NCI-H748 treated with DMSO at 0.1 percent for 48 hours (cell line): ENCODE measurements at regions not wholly inside any gene's neighbourhood (a gene's known extent, or its start where the extent isn't known, plus 50 kb on each side); places are given as distances from the start of the nearest gene placed in this dataset.
"Not testable (repeated sequence)": the region's sequence is repeated elsewhere in the genome, so short reads cannot be mapped to it uniquely, and the experiment has no call there.

Experiments
- DNase-seq: peaks from one replicate; lab custom pipeline; 2025; lab: John Stamatoyannopoulos, UW

DNA sequence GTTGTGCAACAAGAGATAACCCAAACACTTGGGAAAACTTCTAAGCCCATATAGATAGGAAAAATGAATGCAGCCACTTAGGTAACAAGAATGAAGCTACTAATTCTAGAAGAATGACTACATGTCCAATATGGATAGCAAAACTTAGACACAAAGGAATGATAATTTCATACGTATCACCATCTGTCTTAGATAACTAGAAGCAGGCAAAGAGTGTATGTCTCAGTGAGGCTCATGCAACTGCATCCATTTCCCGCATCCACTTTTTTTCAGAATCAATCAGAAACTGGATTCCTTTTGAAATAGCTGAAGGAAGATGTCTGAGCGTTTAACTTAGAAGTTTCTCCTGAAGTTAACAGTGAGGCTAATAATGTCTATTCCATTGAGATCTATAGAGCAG lies 408.7 kb upstream of the PITX2 start:
- no peak for DNase-seq

GRCh38 chr4:111037591-111038360 lies 414.9 kb upstream of the PITX2 start:
- DNase-seq, result no peak

DNA sequence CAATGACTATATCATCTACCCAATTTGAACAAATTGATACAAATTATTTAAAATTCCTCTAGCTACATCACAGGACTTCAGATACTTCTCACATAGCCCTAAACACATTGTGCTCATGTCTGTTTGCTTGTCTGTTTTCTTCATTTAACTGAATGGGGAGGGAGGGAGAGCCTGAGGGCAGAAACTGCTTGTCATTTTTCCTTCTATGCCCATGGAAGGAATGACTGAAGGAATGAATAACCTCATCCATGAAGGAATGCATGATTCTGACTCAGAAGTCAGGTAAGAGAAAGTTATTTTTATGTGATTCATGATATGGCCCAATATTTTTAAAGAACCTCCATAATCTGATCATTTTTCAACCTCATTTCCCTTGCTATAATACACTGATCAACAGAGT lies 418.0 kb upstream of the PITX2 start:
- DNase-seq, result no peak

DNA sequence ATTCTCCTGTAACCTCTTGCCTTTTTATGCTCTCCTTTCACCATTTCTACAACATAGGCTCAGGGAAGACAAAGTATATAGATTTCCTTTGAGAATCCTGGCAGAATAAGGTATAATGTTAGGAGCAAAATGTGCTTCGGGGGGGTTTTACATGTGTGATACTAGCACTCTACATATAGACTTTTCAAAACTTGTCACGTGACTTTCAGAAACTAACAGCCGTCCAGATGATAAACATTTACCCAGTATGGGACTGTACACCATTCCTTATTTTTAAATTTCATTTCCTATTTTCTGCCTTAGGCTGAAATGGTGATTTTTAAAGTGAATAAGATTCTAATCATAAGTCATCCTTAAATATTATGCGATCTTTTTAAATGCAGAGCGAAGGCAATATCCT lies 420.4 kb upstream of the PITX2 start:
- DNase-seq, result no peak

DNA sequence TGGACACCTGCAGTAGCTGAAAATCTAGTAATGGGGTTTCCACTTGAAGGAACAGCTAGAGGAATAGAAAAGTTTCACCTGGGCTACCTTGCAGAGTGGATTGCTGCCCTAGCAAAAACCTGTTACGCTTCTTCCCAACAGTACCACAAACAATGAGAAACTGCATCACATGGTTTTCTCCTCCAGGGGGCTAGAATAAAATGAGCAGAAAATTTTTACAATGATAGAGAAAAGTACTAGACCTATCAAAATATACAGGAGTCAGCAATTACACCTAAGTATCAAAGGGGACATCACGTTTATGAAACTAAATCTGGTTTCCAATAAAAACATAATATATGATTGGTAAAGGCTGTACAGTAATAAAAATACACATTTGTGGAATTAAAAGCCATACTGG lies 423.1 kb upstream of the PITX2 start:
- no peak for DNase-seq

- DNase-seq, result no peak
Observed at GRCh38 chr4:111046811-111047210, 423.9 kb upstream of the PITX2 start.

DNA sequence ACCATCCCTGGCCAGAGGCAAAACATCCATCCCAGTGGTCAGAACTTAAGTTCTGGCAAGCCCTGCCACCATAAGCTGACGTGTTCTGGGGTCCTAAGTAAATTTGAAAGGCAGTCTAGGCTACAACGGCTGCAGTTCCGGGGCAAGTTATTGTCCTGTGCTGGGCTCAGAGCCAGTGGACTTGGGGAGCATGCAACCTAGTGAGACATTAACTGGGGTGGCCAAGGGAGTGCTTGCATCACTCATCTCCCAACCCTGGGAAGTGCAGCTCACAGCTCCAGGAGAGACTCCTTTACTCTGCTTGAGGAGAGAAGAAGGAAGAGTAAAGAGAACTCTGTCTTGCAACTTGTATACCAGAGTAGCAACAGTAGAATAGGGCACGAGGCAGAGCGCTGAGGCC lies 425.4 kb upstream of the PITX2 start:
- no peak for DNase-seq

- DNase-seq, result no peak
Observed at GRCh38 chr4:111064342-111064993, 441.6 kb upstream of the PITX2 start.

DNA sequence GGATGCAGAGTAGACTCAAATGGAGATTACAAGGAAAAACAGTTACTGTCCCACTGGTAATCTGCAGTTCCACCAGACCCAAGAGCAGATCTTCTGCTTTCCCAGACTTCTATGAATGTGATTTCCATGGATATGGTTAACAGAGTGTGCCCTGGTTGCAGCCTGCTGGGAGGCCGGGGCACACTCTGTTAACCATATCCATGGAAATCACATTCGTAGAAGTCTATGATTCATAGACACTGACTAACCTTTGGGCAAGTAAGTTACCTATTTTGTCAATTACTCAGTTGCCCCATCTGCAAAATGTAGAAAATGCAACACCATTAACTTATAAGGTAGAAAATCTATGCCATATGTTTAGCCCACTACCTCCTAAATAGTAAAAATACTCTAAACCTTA lies 443.1 kb upstream of the PITX2 start:
- DNase-seq, result no peak

GRCh38 chr4:111066447-111066846 lies 443.6 kb upstream of the PITX2 start:
- DNase-seq, result no peak

GRCh38 chr4:111066887-111067286 lies 444.0 kb upstream of the PITX2 start:
- no peak for DNase-seq

- DNase-seq, result no peak
Observed at GRCh38 chr4:111068883-111069282, 446.0 kb upstream of the PITX2 start.

DNA sequence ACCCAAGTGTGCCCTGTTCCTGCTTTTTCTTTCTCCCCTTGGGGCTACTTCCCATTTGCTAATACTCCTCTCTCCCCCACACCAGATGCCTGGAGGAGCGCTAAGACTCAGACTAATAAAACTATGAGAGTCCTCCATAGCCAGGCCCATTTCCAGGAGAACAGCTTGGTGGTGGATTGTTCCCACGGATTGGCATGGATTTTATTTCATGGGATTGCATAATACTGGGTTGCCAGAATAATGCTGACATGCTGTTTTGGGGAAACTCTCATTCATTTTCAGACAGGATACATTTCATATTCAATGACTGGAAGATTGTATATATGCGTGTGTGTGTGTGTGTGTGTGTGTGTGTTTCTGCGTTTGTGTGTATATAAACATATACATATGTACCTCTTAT lies 447.5 kb upstream of the PITX2 start:
- no peak for DNase-seq

GRCh38 chr4:111074523-111075114 lies 451.7 kb upstream of the PITX2 start:
- DNase-seq, result no peak

DNA sequence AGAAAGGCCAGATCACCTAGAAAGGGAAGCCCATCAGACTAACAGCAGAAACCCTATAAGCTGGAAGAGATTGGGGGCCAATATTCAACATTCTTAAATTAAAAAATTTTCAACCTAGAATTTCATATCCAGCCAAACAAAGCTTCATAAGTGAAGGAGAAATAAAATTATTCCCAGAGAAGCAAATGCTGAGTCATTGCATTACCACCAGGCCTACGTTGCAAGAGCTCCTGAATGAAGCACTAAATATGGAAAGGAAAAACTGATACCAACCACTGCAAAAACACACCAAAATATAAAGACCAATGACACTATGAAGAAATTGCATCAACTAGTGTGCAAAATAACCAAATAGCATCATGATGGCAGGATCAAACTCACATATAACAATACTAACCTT lies 453.4 kb upstream of the PITX2 start:
- not testable (repeated sequence) for DNase-seq

DNA sequence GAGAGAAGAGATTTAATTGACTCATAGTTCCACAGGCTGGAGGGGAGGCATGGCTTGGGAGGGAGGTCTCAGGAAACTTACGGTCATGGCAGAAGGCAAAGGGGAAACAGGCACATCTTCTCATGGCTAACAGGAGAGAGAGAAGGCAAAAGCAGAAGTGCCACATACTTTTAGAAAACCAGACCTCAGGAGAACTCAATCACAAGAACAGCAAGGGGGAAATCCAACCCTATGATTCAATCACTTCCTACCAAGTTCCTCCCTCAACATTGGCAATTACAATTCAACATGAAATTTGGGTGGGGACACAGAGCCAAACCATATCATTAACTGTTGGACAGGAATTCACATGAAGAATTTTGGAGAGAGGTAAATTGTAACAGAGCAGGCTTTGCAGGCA lies 485.3 kb upstream of the PITX2 start:
- DNase-seq, result no peak

- DNase-seq, result no peak
Observed at GRCh38 chr4:111113591-111113990, 490.7 kb upstream of the PITX2 start.

- no peak for DNase-seq
Observed at GRCh38 chr4:111115881-111116280, 493.0 kb upstream of the PITX2 start.

GRCh38 chr4:111120191-111120590 lies 497.3 kb upstream of the PITX2 start:
- DNase-seq, result no peak

GRCh38 chr4:111126340-111126739 lies 503.5 kb upstream of the PITX2 start:
- DNase-seq, result no peak

DNA sequence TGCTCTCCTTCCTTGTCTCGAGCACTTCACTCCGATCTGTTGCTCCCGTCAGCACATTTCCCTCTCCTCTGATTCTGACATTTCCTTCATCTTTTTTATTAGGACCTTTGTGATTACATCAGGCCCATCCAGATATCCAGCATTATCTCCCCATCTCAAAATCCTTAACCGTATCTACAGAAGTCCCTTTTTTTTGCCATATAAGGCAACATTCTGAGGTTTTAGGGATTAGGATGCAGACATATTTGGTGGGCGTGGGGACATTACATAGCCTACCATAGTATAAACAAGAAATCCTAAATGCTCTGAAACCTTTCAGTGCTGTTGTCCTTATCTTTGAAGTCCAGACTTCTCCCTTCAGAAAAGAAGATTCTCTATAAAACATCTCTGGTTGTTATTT lies 505.0 kb upstream of the PITX2 start:
- DNase-seq, result no peak

- DNase-seq, result no peak
Observed at GRCh38 chr4:111128327-111128726, 505.4 kb upstream of the PITX2 start.

DNA sequence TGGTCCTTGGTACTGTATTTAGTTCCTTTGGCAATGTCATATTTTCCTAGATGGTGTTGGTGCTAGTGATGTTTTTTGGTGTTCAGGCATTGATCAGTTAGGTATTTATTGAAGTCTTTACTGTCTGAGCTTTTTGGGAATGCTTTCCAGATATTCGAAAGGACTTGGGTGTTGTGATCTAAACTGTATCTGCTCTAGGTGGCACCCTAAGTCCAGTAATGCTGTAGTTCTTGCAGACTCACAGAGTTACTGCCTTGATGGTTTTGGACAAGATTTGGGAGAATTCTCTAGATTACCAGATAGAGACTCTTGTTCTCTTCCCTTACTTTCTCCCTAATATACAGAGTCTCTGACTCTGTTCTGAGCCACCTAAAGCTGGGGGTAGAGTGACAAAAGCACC lies 513.6 kb upstream of the PITX2 start:
- no peak for DNase-seq

GRCh38 chr4:111136967-111137366 lies 514.1 kb upstream of the PITX2 start:
- DNase-seq, result no peak
